ENCODE measurements at regions not wholly inside any gene's neighbourhood (a gene's known extent, or its start where the extent isn't known, plus 50 kb on each side); places are given as distances from the start of the nearest gene placed in this dataset.

DNA sequence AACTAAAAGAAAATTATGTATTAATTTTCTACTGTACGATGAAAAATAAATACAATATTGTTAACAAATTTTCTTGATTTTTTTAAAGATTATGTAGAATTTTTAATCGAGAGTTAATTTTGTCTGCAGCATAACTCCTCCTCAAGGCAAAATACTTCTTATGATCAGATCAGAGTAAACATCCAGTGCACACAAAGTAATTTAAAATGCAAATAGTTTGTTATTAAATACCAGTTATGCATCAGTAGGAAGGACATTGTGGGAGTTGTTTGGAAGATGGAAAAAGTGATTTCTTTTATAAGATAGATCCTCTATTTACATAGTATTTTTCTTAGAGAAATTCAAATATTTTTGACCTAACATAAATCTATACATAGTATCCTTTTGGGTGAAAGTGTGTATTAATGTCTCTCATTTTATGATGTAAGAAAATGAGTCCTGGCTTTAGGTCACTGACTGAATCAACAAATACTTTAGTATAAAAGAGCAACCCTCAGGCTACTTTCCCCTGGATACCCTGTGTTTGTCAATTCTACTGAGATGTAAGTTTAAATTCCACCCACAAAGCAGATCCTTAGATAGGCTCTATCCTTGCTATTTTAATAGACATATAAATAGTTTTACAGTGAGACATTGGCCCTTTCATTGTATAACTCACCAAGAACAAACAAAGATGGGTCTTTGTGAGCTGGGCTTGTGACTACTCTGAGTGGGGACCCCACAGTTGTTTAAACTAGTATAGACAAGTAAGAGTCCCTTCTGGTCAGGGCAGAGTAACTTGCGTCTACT is 1133.7 kb downstream of the GATA3 start:
- no peak for ATAC-seq
- TF ChIP-seq ZNF565 (CRISPR knock-in tag; conservative IDR thresholded peaks at IDR 0.05; ENCODE audit: low read depth) = no peak
- no peak for TF ChIP-seq PPARA (CRISPR knock-in tag; IDR thresholded peaks at IDR 0.05; ENCODE audit: borderline replicate concordance)
- TF ChIP-seq, protein P1, sequence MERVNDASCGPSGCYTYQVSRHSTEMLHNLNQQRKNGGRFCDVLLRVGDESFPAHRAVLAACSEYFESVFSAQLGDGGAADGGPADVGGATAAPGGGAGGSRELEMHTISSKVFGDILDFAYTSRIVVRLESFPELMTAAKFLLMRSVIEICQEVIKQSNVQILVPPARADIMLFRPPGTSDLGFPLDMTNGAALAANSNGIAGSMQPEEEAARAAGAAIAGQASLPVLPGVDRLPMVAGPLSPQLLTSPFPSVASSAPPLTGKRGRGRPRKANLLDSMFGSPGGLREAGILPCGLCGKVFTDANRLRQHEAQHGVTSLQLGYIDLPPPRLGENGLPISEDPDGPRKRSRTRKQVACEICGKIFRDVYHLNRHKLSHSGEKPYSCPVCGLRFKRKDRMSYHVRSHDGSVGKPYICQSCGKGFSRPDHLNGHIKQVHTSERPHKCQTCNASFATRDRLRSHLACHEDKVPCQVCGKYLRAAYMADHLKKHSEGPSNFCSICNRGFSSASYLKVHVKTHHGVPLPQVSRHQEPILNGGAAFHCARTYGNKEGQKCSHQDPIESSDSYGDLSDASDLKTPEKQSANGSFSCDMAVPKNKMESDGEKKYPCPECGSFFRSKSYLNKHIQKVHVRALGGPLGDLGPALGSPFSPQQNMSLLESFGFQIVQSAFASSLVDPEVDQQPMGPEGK (CRISPR knock-in tag; IDR thresholded peaks at IDR 0.05; ENCODE audit: borderline replicate concordance) = no peak
- TF ChIP-seq, protein P2, sequence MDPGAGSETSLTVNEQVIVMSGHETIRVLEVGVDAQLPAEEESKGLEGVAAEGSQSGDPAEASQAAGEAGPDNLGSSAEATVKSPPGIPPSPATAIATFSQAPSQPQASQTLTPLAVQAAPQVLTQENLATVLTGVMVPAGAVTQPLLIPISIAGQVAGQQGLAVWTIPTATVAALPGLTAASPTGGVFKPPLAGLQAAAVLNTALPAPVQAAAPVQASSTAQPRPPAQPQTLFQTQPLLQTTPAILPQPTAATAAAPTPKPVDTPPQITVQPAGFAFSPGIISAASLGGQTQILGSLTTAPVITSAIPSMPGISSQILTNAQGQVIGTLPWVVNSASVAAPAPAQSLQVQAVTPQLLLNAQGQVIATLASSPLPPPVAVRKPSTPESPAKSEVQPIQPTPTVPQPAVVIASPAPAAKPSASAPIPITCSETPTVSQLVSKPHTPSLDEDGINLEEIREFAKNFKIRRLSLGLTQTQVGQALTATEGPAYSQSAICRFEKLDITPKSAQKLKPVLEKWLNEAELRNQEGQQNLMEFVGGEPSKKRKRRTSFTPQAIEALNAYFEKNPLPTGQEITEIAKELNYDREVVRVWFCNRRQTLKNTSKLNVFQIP (CRISPR knock-in tag; IDR thresholded peaks at IDR 0.05; ENCODE audit: borderline replicate concordance, low read depth) = no peak
- no peak for TF ChIP-seq RARB (CRISPR knock-in tag; IDR thresholded peaks at IDR 0.05)
- TF ChIP-seq GLIS3 (CRISPR knock-in tag; IDR thresholded peaks at IDR 0.05) = no peak
- no peak for TF ChIP-seq ZNF70 (CRISPR knock-in tag; IDR thresholded peaks at IDR 0.05)
- TF ChIP-seq SNAI2 (CRISPR knock-in tag; IDR thresholded peaks at IDR 0.05) = no peak
- no peak for TF ChIP-seq ZFP3 (CRISPR knock-in tag; IDR thresholded peaks at IDR 0.05)
- TF ChIP-seq, protein P3, sequence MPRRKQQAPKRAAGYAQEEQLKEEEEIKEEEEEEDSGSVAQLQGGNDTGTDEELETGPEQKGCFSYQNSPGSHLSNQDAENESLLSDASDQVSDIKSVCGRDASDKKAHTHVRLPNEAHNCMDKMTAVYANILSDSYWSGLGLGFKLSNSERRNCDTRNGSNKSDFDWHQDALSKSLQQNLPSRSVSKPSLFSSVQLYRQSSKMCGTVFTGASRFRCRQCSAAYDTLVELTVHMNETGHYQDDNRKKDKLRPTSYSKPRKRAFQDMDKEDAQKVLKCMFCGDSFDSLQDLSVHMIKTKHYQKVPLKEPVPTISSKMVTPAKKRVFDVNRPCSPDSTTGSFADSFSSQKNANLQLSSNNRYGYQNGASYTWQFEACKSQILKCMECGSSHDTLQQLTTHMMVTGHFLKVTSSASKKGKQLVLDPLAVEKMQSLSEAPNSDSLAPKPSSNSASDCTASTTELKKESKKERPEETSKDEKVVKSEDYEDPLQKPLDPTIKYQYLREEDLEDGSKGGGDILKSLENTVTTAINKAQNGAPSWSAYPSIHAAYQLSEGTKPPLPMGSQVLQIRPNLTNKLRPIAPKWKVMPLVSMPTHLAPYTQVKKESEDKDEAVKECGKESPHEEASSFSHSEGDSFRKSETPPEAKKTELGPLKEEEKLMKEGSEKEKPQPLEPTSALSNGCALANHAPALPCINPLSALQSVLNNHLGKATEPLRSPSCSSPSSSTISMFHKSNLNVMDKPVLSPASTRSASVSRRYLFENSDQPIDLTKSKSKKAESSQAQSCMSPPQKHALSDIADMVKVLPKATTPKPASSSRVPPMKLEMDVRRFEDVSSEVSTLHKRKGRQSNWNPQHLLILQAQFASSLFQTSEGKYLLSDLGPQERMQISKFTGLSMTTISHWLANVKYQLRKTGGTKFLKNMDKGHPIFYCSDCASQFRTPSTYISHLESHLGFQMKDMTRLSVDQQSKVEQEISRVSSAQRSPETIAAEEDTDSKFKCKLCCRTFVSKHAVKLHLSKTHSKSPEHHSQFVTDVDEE (CRISPR knock-in tag; IDR thresholded peaks at IDR 0.05) = no peak
- TF ChIP-seq, protein P4, sequence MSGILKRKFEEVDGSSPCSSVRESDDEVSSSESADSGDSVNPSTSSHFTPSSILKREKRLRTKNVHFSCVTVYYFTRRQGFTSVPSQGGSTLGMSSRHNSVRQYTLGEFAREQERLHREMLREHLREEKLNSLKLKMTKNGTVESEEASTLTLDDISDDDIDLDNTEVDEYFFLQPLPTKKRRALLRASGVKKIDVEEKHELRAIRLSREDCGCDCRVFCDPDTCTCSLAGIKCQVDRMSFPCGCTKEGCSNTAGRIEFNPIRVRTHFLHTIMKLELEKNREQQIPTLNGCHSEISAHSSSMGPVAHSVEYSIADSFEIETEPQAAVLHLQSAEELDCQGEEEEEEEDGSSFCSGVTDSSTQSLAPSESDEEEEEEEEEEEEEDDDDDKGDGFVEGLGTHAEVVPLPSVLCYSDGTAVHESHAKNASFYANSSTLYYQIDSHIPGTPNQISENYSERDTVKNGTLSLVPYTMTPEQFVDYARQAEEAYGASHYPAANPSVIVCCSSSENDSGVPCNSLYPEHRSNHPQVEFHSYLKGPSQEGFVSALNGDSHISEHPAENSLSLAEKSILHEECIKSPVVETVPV (CRISPR knock-in tag; IDR thresholded peaks at IDR 0.05) = no peak
- no peak for TF ChIP-seq ZFP30 (CRISPR knock-in tag; IDR thresholded peaks at IDR 0.05)
- no peak for TF ChIP-seq ZNF8 (CRISPR knock-in tag; IDR thresholded peaks at IDR 0.05)

DNA sequence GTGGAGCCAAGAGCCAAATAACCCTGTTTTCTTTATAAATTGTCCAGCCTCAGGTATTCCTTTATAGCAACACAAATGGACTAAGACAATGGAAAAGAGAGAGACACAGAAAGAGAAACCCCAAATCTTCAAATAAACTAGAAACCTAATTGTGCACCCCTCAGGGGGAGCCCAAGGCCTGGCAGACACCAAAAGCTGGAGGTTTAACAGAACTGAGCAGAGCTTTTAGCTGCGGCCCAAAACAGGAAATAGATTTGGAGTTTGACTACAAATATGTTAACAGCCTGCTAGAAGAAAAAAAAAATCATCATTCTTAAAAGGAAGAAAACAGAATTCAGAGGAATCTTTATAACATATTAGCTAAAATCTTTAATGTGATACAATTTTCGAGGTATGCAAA is 1135.0 kb downstream of the GATA3 start:
- TF ChIP-seq SNAI2 (CRISPR knock-in tag; IDR thresholded peaks at IDR 0.05) (no peak), CSDC2 (CRISPR knock-in tag; IDR thresholded peaks at IDR 0.05) (no peak), TOX (CRISPR knock-in tag; IDR thresholded peaks at IDR 0.05; ENCODE audit: borderline replicate concordance) (no peak), ZFP30 (CRISPR knock-in tag; IDR thresholded peaks at IDR 0.05) (no peak), BACH2 (CRISPR knock-in tag; IDR thresholded peaks at IDR 0.05; ENCODE audit: borderline replicate concordance) (no peak)
- TF ChIP-seq, protein P4 (CRISPR knock-in tag; IDR thresholded peaks at IDR 0.05) = no peak
- TF ChIP-seq, protein P5, sequence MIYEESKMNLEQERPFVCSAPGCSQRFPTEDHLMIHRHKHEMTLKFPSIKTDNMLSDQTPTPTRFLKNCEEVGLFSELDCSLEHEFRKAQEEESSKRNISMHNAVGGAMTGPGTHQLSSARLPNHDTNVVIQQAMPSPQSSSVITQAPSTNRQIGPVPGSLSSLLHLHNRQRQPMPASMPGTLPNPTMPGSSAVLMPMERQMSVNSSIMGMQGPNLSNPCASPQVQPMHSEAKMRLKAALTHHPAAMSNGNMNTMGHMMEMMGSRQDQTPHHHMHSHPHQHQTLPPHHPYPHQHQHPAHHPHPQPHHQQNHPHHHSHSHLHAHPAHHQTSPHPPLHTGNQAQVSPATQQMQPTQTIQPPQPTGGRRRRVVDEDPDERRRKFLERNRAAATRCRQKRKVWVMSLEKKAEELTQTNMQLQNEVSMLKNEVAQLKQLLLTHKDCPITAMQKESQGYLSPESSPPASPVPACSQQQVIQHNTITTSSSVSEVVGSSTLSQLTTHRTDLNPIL (CRISPR knock-in tag; IDR thresholded peaks at IDR 0.05; ENCODE audit: low read depth) = no peak

DNA sequence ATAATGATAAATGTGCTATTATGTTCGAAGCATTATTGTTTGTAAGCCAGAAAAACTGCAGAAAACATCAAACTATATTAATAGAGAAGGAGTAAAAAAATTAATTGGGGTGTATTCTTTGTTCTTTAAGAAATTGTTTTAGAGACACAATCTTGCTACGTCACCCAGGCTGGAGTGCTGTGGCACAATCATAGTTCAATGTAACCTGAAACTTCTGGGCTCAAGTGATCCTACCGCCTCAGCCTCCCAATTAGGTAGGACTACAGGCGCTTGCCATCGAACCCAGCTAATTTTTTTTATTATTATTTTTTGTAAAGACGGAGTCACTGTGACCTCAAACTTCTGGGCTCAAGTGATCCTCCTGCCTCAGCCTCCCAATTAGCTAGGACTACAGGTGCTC is 1138.6 kb downstream of the GATA3 start:
- no peak for ATAC-seq
- TF ChIP-seq ISL1 (CRISPR knock-in tag; IDR thresholded peaks at IDR 0.05) (no peak), ZC3H10 (CRISPR knock-in tag; IDR thresholded peaks at IDR 0.05) (no peak), PPARA (CRISPR knock-in tag; IDR thresholded peaks at IDR 0.05; ENCODE audit: borderline replicate concordance) (no peak), ZNF565 (CRISPR knock-in tag; conservative IDR thresholded peaks at IDR 0.05; ENCODE audit: low read depth) (no peak), TOX (CRISPR knock-in tag; IDR thresholded peaks at IDR 0.05; ENCODE audit: borderline replicate concordance) (no peak), RARB (CRISPR knock-in tag; IDR thresholded peaks at IDR 0.05) (no peak), ZNF8 (CRISPR knock-in tag; IDR thresholded peaks at IDR 0.05) (no peak), ZFP30 (CRISPR knock-in tag; IDR thresholded peaks at IDR 0.05) (no peak), BACH2 (CRISPR knock-in tag; IDR thresholded peaks at IDR 0.05; ENCODE audit: borderline replicate concordance) (no peak)
- TF ChIP-seq, protein P1 (CRISPR knock-in tag; IDR thresholded peaks at IDR 0.05; ENCODE audit: borderline replicate concordance) = no peak
- TF ChIP-seq, protein P2 (CRISPR knock-in tag; IDR thresholded peaks at IDR 0.05; ENCODE audit: borderline replicate concordance, low read depth) = no peak
- TF ChIP-seq, protein P4 (CRISPR knock-in tag; IDR thresholded peaks at IDR 0.05) = no peak

More for the DNA sequence above, 1135.0 kb downstream of the GATA3 start:
- no peak for ATAC-seq
